ENCODE measurements at regions not wholly inside any gene's neighbourhood (a gene's known extent, or its start where the extent isn't known, plus 50 kb on each side); places are given as distances from the start of the nearest gene placed in this dataset.
"Not testable (repeated sequence)": the region's sequence is repeated elsewhere in the genome, so short reads cannot be mapped to it uniquely, and the experiment has no call there.

DNA sequence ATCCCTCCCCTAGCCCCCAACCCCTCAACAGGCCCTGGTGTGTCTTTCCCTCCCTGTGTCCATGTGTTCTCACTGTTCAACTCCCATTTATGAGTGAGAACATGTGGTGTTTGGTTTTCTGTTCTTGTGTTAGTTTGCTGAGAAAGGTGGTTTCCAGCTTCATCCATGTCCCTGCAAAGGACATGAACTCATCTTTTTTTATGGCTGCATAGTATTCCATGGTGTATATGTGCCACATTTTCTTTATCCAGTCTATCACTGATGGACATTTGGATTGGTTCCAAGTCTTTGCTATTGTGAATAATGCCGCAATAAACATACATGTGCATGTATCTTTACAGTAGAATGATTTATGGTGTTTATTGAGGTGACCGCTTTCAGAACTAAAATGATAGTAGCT is 607.1 kb upstream of the SOX9 start:
- not testable (repeated sequence) for TF ChIP-seq CTCF (conservative IDR thresholded peaks at IDR 0.05; ENCODE audit: low read depth, low read length); USF2 (IDR thresholded peaks at IDR 0.05; ENCODE audit: low read depth, low read length); POLR2A (IDR thresholded peaks at IDR 0.05; ENCODE audit: low read depth, low read length)

All from IMR-90 (cell line).